GM12892 (cell line): ENCODE measurements at regions not wholly inside any gene's neighbourhood (a gene's known extent, or its start where the extent isn't known, plus 50 kb on each side); places are given as distances from the start of the nearest gene placed in this dataset.

Experiments used
- POLR2A ChIP-seq: IDR thresholded peaks from 2 replicates; pipeline ENCODE4 v1.6.1; 2011; ENCODE audit warnings: low read depth, low read length, control low read depth
- POLR2AphosphoS5 ChIP-seq: IDR thresholded peaks from 2 replicates; pipeline ENCODE4 v1.6.1; 2011; ENCODE audit warnings: low read depth, low read length, control low read depth
- TAF1 ChIP-seq: IDR thresholded peaks from 2 replicates; pipeline ENCODE4 v1.6.1; 2011; ENCODE audit warnings: low read depth, mild to moderate bottlenecking, control low read depth, low read length, borderline replicate concordance

GRCh38 chr3:6362406-6362805, 498.5 kb upstream of the GRM7 start:
- TF ChIP-seq POLR2A (no peak), POLR2AphosphoS5 (no peak), TAF1 (no peak)
